ENCODE measurements at regions not wholly inside any gene's neighbourhood (a gene's known extent, or its start where the extent isn't known, plus 50 kb on each side); places are given as distances from the start of the nearest gene placed in this dataset.
"Not testable (repeated sequence)": the region's sequence is repeated elsewhere in the genome, so short reads cannot be mapped to it uniquely, and the experiment has no call there.

DNA sequence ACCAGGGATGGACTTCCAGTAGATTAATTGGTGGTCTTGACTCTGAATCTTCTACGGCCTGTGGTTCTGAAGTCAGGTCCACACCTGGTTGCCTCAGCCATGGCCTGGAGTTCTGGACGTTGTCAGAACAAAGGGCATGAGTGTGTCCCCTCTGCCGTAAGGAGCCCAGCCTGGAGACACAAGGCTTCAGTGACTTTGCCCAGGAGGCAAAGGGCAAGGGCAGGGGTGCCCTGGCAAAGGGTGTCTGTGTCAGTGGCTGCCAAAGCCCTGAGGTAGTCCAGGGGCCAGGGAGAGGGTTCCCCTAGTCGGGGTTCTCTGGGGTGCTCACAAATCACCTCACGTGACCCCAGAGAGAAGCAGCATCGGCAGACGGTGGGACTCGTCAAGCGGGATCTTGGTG lies 273.2 kb upstream of the ZNF32 start:
- intact Hi-C loops (cut with DNase I) = no loop called here
- peak in 2 of 42 donors; percentile 19 to 35 for DNase-seq

DNA sequence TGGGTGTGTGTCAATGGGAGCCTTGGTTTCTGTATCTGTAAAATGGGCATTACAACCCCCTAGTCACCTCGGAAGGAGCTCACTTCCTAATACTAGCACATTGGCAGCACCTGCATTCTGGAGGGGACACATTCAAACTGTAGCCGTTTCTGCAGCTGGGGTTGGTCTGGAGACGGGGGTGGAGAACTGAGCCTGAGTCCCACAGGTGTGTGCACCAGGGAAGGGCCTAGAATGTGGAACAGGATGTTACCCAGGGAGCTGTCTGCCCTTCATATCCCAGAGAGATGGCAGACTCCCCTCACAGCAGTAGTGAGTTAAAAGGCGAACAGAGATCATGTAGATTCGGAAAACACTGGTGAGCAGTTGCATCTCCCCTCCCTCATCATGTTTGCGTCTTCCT lies 272.8 kb upstream of the ZNF32 start:
- DNase-seq = peak in 1 of 42 donors; percentile 20
- intact Hi-C loops (cut with DNase I) = no loop called here

- peak in 3 of 42 donors; percentile 14 to 29 (median 17) for DNase-seq
- intact Hi-C loops (cut with DNase I) = not testable (repeated sequence)
Observed at GRCh38 chr10:43920236-43920758, 271.6 kb upstream of the ZNF32 start.

- intact Hi-C loops (cut with DNase I) = no loop called here
- no peak for DNase-seq
Observed at GRCh38 chr10:43913676-43914235, 265.1 kb upstream of the ZNF32 start.

DNA sequence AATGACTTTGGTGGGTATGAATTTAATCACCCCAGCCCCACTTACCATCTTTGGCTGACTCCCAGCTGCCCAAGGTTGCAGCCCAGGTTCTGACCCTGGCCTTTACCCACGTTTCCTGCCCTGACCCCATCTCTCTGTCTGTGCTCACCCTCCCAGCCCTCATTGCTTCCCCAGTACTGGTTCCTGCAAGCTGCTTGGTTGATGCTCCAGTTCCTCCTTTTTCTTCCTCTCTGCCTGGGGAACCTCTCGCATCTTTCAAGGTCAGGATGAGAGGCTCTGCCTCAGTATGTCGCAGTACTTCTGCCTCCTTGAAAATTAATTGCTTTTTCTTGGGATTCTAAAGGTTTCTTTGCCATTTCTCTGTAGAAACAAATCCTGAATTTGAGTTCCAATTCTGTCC lies 263.8 kb upstream of the ZNF32 start:
- no peak for DNase-seq
- intact Hi-C loops (cut with DNase I) = no loop called here

- intact Hi-C loops (cut with DNase I) = no loop called here
- no peak for DNase-seq
Observed at GRCh38 chr10:43906490-43906889, 257.8 kb upstream of the ZNF32 start.

- intact Hi-C loops (cut with DNase I) = no loop called here
- no peak for DNase-seq
Observed at GRCh38 chr10:43905512-43906236, 257.0 kb upstream of the ZNF32 start.

DNA sequence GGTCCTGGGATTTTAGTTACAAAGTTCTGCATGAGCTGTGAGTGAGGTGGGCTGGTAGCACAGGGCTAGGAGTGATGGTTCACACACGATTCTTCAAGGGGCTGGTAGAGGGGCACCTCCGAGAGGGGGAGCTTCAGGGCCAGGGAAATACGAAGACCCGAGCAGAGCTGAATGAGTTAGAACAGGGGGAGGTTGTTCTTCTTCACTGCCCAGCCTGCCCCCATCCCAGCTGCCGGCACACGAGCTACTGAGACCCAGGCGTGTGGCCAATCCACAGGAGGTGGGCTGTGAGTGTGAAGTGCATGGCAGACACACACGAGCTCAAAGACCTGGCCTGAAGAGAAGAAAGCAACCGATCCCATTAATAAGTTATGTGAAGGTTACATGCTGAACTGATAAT lies 256.2 kb upstream of the ZNF32 start:
- DNase-seq = no peak

DNA sequence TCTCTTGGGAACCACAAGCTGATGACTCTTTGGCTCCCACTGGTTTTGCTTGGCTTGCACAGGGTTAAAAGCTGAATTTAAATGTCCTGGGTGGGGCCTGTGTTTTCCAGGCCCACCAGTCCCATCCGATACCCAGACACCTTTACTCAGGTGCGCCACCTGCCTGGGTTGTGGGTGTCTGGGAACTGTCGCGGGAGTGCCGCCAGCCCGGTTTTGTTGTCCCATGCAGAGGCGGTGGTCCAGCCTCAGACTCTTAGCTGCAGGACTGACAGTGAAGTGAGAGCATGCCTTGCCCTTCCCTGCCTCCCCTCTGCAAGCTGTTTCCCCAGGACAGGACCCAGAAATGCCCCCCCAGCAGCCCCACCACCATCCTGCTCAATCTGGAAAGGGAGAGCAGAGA lies 255.6 kb upstream of the ZNF32 start:
- no peak for DNase-seq
- intact Hi-C loops (cut with DNase I) = no loop called here

More for the DNA sequence above, 256.2 kb upstream of the ZNF32 start:
- intact Hi-C loops (cut with DNase I) = no loop called here

DNA sequence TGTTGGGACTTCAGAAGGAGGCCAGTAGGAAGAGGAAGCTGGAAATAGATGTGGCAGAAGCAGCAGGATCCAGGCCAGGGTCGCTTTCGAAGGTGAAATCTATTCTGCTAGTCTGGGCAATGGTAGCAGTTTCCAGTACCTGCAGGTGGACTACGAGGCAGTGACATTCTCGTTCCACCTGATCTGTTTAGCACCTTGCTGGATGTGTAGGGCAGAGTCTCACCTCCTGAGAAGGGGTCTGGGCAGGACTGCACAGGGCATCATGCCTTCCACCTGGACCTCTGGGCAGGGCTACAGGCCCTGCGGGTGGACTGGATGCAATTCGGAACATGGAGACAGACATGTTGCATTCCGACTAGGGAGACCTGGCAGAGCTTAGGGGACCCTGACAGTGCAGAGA lies 254.8 kb upstream of the ZNF32 start:
- intact Hi-C loops (cut with DNase I) = no loop called here
- DNase-seq = no peak

DNA sequence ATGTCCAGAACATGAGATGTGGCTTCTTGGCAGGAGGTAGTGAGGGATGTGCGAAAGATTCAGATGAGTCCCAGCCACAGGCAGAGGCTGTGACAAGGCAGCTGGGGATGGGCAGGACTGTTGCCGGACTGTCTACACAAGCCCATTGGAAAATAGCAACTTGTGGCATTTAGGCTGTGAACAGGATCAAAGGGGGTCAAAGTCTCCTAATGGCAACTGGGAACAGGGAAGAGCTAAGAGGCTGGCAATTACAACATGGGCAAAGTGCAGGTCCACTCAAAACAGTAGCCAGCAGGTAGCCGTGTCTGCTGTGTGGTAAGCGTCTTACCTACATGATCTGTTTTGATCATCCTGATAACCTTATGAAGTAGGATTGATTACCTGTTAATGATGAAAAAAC lies 254.2 kb upstream of the ZNF32 start:
- intact Hi-C loops (cut with DNase I) = no loop called here

DNA sequence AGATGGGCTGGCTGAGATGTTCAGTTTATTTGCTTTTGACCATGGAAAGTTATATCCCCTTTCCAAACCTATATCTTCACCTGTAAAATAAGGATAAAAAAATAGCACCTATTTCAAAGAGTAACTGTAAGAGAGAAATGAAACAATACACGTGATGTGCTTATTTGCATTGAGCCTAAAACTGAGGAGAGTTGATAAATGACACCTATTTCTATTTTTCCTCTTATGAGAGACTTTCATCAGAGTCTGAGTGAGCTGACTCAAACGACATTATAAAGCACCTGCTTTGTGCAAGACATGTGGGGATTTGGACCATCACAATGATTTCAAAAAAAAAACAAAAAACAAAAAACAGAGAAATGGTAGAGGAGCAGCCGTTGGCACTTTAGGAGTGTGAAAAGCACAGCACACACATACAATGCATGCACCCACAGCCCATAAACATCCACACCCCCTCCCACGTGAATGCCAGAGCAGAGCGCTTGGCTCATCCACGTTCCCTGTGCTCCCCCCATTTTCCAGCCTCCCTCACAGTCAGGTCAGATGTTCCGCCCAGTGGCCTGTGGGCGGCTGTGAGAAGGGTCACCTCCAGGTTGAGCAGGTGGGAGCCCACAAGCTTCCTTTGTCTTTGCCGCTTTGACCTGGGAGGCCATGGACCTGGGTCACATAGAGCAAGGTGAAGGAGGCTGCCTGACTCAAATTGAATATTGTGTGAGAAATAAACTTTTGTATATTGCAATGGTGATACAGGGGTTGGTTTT lies 253.2 kb upstream of the ZNF32 start:
- DNase-seq = no peak
- intact Hi-C loops (cut with DNase I) = no loop called here

More for the DNA sequence above, 254.2 kb upstream of the ZNF32 start:
- DNase-seq = no peak

DNA sequence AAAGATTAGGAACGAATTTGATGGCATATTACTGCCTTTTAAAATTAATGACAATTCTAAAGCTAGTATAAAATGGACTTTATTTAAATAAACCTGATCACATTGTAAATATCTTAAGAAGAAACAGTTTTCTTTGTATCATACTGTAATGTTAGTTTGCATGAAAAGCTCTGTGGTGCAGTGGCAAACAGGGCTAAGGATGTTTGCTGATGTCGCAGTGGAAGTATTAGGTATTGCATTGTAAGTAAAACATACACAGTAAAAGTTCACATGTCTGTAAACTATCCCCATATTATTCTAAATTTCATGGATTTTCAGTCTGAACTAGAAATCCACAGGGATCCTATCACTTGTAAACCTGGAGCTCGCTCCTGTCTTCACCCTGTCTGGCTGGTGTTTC lies 252.6 kb upstream of the ZNF32 start:
- intact Hi-C loops (cut with DNase I) = no loop called here
- DNase-seq = no peak

GRCh38 chr10:43900571-43900970 lies 251.9 kb upstream of the ZNF32 start:
- DNase-seq = no peak
- intact Hi-C loops (cut with DNase I) = no loop called here

DNA sequence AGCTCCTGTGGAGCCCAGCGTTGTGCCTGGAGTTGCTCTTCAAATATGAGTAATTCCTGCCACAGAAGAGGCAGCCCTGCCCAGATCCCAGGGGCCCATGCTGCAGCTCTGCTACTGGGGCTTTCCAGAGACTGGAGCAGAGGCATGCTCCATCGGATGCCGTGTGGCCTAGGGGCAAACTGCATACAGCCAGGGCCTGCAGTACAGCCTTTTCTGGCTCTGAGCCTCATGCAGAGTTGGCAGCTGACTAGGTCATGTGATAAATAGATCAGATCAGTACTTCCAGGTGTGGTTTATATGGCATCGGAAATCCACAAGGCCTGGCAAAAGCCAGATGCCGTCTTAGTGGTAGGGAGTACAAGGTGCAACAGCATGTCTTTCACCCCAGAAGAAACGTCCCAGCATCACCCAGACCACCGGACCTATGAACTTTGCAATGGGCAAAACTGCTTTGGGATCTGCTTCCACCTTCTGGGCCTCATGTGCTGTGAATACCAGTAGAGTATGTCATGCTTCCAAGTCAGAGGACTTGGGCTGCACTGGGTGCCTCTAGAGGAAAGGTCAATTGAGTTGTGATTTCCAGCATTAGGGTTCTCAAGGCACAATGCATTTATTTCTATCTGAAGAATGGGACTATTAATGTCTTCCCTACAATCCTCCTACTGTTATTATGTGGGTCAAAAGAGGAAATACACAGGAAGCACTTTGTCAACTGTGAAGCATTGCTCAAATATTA lies 250.7 kb upstream of the ZNF32 start:
- intact Hi-C loops (cut with DNase I) = no loop called here
- no peak for DNase-seq

GRCh38 chr10:43898592-43898991 lies 249.9 kb upstream of the ZNF32 start:
- intact Hi-C loops (cut with DNase I) = no loop called here
- DNase-seq = no peak

- no peak for DNase-seq
- intact Hi-C loops (cut with DNase I) = no loop called here
Observed at GRCh38 chr10:43897765-43898419, 249.2 kb upstream of the ZNF32 start.

- intact Hi-C loops (cut with DNase I) = no loop called here
- no peak for DNase-seq
Observed at GRCh38 chr10:43892062-43892770, 243.5 kb upstream of the ZNF32 start.
